ENCODE measurements at regions not wholly inside any gene's neighbourhood (a gene's known extent, or its start where the extent isn't known, plus 50 kb on each side); places are given as distances from the start of the nearest gene placed in this dataset.

GRCh38 chr6:67558985-67559384 is 1076.1 kb upstream of the ADGRB3 start:
- peak; percentile 11 for DNase-seq
- no peaks in the 10 kb centered on the region for H3K36me3 ChIP-seq (replicated peaks)
- no peak overlapping the region for H3K4me3 ChIP-seq (ENCODE audit: low read depth, low read length)
- in situ Hi-C loops (cut with HindIII; ENCODE audit: low pct_ligation_motif_present, low sequenced_read_pairs) = no loop called here
- H3K27ac ChIP-seq = no peak overlapping the region
- no peak for TF ChIP-seq CTCF (IDR thresholded peaks at IDR 0.05; ENCODE audit: low read depth, low read length, missing control alignments)
- no peaks in the 10 kb centered on the region for H3K27me3 ChIP-seq (replicated peaks)

DNA sequence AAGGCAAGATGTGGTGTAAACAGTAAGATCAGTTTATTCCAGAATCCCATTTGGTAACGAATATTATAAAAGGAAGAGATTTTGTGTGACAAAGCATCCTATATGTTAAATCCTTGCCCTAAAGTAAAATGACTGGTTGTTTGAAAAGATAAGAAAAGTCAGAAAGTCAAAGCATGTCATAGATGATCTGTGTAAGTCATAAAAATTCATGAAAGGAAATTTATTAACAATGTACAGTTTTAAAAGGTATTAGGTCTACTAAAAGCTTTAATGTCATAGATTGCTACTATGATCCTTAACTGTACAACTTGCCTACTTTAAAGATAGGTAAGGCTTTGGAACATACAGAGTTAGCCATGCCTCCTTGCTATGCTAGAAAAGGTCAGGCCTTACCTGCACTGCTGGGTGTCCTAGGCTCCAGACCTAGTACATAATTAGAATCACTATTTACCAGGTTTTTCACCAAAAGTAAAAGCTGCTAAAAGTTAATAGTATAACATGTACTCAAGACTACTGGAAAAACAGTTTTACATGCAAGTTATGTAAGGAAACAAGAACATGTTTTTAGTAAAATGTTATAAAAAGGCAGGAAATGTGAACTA is 1090.1 kb upstream of the ADGRB3 start:
- no peak for DNase-seq
- no peaks in the 10 kb centered on the region for H3K36me3 ChIP-seq (replicated peaks)
- H3K27me3 ChIP-seq (replicated peaks) = no peaks in the 10 kb centered on the region
- in situ Hi-C loops (cut with HindIII; ENCODE audit: low pct_ligation_motif_present, low sequenced_read_pairs) = no loop called here
- no peak for TF ChIP-seq CTCF (IDR thresholded peaks at IDR 0.05; ENCODE audit: low read depth, low read length, missing control alignments)
- H3K4me3 ChIP-seq (ENCODE audit: low read depth, low read length) = no peak overlapping the region
- H3K27ac ChIP-seq = no peak overlapping the region

DNA sequence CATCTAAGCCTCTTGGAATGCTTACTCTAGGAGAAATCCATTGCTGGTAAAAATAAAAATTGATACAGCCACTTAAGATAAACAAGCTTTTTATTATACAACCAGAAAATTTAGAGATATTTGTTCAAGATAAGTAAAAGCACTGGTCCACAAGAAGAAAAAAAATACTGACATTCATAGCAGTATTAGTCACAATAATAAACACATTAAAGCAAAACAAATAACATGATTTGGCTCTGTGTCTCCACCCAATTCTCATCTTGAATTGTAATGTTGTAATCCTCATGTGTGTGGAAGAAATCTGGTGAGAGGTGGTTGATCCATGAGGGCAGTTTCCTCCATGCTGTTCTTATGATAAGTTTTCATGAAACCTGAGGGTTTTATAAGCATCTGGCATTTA is 1093.5 kb upstream of the ADGRB3 start:
- no peaks in the 10 kb centered on the region for H3K36me3 ChIP-seq (replicated peaks)
- H3K27me3 ChIP-seq (replicated peaks) = no peaks in the 10 kb centered on the region
- in situ Hi-C loops (cut with HindIII; ENCODE audit: low pct_ligation_motif_present, low sequenced_read_pairs) = no loop called here
- DNase-seq = peak; percentile 5
- no peak overlapping the region for H3K4me3 ChIP-seq (ENCODE audit: low read depth, low read length)
- TF ChIP-seq CTCF (IDR thresholded peaks at IDR 0.05; ENCODE audit: low read depth, low read length, missing control alignments) = no peak
- H3K27ac ChIP-seq = no peak overlapping the region

DNA sequence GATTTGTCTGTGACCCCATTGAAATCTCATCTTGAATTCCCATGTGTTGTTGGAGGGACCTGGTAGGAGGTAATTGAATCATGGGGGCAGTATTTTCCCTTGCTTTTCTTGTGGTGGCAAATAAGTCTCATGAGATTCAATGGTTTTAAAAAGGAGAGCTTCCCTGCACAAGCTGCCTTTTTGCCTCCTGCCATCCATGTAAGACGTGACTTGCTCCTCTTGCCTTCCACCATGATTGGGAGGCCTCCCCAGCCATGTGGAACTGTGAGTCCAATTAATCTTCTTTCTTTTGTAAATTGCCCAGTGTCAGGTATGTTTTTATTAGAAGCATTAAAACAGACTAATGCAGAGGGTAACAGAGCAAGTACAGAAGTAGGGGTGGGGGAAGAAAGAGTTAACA is 1097.0 kb upstream of the ADGRB3 start:
- H3K27me3 ChIP-seq (replicated peaks) = no peaks in the 10 kb centered on the region
- in situ Hi-C loops (cut with HindIII; ENCODE audit: low pct_ligation_motif_present, low sequenced_read_pairs) = no loop called here
- no peak for DNase-seq
- H3K36me3 ChIP-seq (replicated peaks) = no peaks in the 10 kb centered on the region
- H3K27ac ChIP-seq = no peak overlapping the region
- no peak for TF ChIP-seq CTCF (IDR thresholded peaks at IDR 0.05; ENCODE audit: low read depth, low read length, missing control alignments)
- no peak overlapping the region for H3K4me3 ChIP-seq (ENCODE audit: low read depth, low read length)

DNA sequence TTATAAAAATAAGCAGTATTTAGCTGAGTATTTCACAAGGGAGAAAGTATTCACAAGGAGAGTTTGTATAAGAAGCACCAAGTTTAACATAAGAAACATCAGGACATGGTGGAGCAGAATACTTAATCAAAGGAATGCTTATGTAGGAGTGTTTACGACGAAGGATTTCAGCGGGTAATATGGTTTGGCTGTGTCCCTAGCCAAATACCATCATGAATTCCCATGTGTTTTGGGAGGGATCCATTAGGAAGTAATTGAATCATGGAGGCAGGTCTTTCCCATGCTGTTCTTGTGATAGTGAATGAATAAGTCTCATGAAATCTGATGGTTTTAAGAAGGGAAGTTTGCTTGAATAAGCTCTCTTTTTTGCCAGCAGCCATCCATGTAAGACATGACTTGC is 1099.1 kb upstream of the ADGRB3 start:
- DNase-seq = no peak
- Histone ChIP-seq H3K4me3 (ENCODE audit: low read depth, low read length) (no peak overlapping the region), H3K36me3 (replicated peaks) (no peaks in the 10 kb centered on the region), H3K27ac (no peak overlapping the region), H3K27me3 (replicated peaks) (no peaks in the 10 kb centered on the region)
- no peak for TF ChIP-seq CTCF (IDR thresholded peaks at IDR 0.05; ENCODE audit: low read depth, low read length, missing control alignments)
- in situ Hi-C loops (cut with HindIII; ENCODE audit: low pct_ligation_motif_present, low sequenced_read_pairs) = no loop called here

GRCh38 chr6:67506352-67506751 is 1128.7 kb upstream of the ADGRB3 start:
- Histone ChIP-seq H3K27ac (no peak overlapping the region), H3K36me3 (replicated peaks) (no peaks in the 10 kb centered on the region), H3K4me3 (ENCODE audit: low read depth, low read length) (no peak overlapping the region), H3K27me3 (replicated peaks) (no peaks in the 10 kb centered on the region)
- in situ Hi-C loops (cut with HindIII; ENCODE audit: low pct_ligation_motif_present, low sequenced_read_pairs) = no loop called here
- no peak for TF ChIP-seq CTCF (IDR thresholded peaks at IDR 0.05; ENCODE audit: low read depth, low read length, missing control alignments)
- DNase-seq = no peak

All from brain microvascular endothelial cell (primary cell).